BE2C (cell line): ENCODE measurements at regions not wholly inside any gene's neighbourhood (a gene's known extent, or its start where the extent isn't known, plus 50 kb on each side); places are given as distances from the start of the nearest gene placed in this dataset.

Source experiments
- DNase-seq: peaks from one replicate; pipeline ENCODE4 v3.0.0-alpha.2; 2020
- H3K27me3 ChIP-seq: fragments of 250-450 bp; sonication (Bioruptor Pico); 2 replicates; pipeline ENCODE4 v1.5.1; 2020; ENCODE audit warnings: mild to moderate bottlenecking
- H3K36me3 ChIP-seq: fragments of 250-450 bp; sonication (Bioruptor Pico); 2 replicates; pipeline ENCODE4 v1.5.1; 2020; ENCODE audit warnings: mild to moderate bottlenecking
- H3K4me1 ChIP-seq: fragments of 250-450 bp; sonication (Bioruptor Pico); 2 replicates; pipeline ENCODE4 v1.5.1; 2020
- H3K4me3 ChIP-seq: 2 replicates; pipeline ENCODE4 v1.5.1; 2011; ENCODE audit warnings: low read depth, low read length
- H3K9me3 ChIP-seq: fragments of 250-450 bp; sonication (Bioruptor Pico); 2 replicates; pipeline ENCODE4 v1.5.1; 2020
- TF ChIP-seq, protein P1 (sequence below): IDR thresholded peaks from 2 replicates; pipeline ENCODE4 v1.5.1; 2012; ENCODE audit warnings: mild to moderate bottlenecking, low read depth, low read length

DNA sequence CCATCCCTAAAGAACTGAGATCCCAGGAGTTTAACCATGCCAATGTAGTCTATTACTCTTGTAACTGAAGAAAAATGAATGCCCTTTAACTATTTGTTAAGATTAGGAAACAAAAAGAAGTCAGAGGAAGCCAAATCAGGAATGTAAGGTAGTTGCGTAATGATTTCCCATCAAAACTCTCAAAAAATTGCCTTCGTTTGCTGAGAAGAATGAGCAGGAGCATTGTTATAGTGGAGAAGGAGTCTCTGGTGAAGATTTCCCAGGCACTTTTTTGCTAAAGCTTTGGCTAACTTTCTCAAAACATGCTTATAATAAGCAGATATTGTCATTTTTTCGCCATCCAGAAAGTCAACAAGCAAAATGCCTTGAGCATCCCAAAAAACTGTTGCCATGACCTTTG, 224.0 kb upstream of the SIX2 start:
- no peaks in the 10 kb centered on the region for H3K4me1 ChIP-seq
- H3K36me3 ChIP-seq: no peaks in the 10 kb centered on the region
- H3K4me3 ChIP-seq: no peak overlapping the region
- no peak for DNase-seq
- no peaks in the 10 kb centered on the region for H3K27me3 ChIP-seq
- TF ChIP-seq, protein P1, sequence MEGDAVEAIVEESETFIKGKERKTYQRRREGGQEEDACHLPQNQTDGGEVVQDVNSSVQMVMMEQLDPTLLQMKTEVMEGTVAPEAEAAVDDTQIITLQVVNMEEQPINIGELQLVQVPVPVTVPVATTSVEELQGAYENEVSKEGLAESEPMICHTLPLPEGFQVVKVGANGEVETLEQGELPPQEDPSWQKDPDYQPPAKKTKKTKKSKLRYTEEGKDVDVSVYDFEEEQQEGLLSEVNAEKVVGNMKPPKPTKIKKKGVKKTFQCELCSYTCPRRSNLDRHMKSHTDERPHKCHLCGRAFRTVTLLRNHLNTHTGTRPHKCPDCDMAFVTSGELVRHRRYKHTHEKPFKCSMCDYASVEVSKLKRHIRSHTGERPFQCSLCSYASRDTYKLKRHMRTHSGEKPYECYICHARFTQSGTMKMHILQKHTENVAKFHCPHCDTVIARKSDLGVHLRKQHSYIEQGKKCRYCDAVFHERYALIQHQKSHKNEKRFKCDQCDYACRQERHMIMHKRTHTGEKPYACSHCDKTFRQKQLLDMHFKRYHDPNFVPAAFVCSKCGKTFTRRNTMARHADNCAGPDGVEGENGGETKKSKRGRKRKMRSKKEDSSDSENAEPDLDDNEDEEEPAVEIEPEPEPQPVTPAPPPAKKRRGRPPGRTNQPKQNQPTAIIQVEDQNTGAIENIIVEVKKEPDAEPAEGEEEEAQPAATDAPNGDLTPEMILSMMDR: no peak
- H3K9me3 ChIP-seq: no peaks in the 10 kb centered on the region

DNA sequence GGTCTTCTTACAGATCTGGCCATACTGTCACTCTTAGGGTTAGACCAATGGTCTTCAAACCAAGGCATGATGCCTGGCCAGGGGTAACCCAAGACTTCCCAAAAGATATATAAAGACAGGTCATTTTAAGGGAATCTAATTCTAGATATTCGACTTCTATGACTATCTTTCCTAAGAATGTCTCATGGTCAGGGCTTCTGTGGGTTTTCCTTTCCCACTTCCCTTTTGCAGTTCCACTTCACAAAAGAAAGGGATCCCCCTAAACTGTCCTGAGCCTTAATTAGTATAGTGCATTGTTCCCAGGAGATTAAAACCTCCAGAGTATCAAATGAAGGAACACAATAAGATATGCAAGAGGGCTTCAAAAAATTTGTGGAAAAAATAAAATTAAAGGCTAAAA, 223.6 kb upstream of the SIX2 start:
- Histone ChIP-seq H3K4me1 (no peaks in the 10 kb centered on the region), H3K36me3 (no peaks in the 10 kb centered on the region), H3K4me3 (no peak overlapping the region), H3K27me3 (no peaks in the 10 kb centered on the region), H3K9me3 (no peaks in the 10 kb centered on the region)
- no peak for DNase-seq
- TF ChIP-seq, protein P1: no peak

DNA sequence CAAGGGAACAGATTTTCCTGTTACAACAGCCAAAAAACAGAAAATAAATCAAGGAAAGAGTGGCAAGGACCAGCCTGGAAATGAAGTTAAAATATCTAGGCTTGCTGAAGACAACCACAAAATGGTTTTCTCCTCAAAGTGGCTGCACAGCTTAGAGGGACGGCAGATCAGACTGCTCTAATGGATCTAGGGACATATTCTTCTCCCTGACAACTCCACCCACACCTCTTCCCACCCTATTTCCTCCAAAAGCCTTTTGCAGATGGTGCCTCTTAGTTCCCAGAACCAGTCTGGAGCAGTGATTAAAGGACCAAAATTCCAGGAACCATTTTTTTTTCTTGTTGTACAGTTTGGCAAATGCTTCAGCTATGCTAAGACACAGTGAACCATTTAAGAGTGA, 220.2 kb upstream of the SIX2 start:
- no peaks in the 10 kb centered on the region for H3K4me1 ChIP-seq
- no peaks in the 10 kb centered on the region for H3K9me3 ChIP-seq
- no peaks in the 10 kb centered on the region for H3K27me3 ChIP-seq
- DNase-seq: no peak
- TF ChIP-seq, protein P1: no peak
- H3K36me3 ChIP-seq: no peaks in the 10 kb centered on the region
- no peak overlapping the region for H3K4me3 ChIP-seq

DNA sequence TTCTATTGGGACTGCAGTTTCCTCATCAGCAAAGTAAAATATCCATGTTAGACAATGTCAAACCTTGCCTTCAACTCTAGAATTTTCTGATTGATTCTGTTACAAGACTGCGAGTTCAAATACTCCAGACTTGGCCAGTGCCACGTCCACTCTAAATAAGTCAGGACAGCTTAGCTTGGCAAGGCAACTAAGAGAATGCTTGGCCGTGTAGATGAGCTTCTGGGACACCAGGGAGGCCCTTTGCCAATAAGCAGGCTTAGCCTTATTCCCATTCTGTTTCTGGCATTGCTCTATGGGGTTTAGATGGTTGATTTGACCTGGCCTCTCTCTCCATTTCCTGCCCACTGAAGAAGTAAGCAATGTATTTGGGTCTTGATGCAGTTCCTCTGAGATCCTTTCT, 218.1 kb upstream of the SIX2 start:
- no peak for DNase-seq
- TF ChIP-seq, protein P1: no peak
- no peaks in the 10 kb centered on the region for H3K4me1 ChIP-seq
- H3K36me3 ChIP-seq: no peaks in the 10 kb centered on the region
- H3K27me3 ChIP-seq: no peaks in the 10 kb centered on the region
- no peaks in the 10 kb centered on the region for H3K9me3 ChIP-seq
- H3K4me3 ChIP-seq: no peak overlapping the region

DNA sequence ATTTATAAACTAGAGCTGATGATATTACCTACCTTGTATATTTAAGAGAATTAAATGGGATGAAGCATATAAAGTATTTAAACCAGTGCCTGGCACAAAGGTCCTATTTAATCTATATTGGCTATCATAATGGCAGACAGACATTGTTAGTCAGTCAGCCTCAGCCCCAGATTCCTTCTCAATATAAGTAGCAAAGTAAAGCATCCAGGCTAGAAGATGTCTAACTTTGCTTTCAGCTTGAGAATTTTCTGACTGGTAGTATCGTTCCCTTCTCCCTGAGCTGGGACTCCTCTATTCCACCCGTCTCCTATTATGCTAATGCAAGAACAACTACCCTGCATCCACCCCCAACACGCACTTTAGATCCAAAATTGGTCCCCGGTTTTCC, 215.7 kb upstream of the SIX2 start:
- TF ChIP-seq, protein P1: no peak

DNA sequence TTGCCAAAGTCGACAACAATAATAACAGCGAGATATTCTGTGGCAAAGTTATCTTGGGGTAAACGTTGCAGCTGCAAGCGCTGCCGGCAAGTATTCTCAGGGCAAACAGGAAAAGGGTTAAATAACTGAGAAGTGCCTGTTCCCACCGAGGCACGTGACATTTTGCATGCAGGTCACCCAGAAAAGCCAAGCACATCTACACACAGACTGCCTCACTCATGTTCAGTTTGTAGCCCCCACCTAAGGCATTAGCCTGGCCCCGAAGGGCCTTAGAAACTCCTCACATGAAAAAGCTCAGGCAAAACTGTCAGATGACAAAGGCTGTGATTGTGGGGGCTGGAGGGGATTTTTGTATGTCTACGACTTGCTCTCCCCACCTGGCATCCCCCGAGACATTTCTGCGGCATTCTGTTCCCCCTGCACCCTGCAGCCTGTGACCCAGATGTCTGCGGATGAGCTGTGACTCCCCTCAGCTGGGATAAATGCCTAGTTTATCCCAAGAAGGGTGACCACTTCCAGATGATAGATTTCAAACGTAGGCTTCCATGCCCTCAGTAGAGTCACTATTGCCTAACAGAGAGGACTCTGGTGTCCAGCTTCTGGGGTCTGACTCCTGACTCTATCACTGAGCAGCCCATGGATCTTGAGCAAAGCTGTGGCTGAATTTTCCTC, 215.2 kb upstream of the SIX2 start:
- Histone ChIP-seq H3K4me1 (peaks cover 5% of the 10 kb centered on the region; the same call in 1 of the 2 replicates), H3K36me3 (no peaks in the 10 kb centered on the region), H3K4me3 (no peak overlapping the region), H3K9me3 (no peaks in the 10 kb centered on the region), H3K27me3 (no peaks in the 10 kb centered on the region)
- TF ChIP-seq, protein P1: no peak
- DNase-seq: no peak

More for the DNA sequence above, 215.7 kb upstream of the SIX2 start:
- Histone ChIP-seq H3K27me3 (no peaks in the 10 kb centered on the region), H3K9me3 (no peaks in the 10 kb centered on the region), H3K4me3 (no peak overlapping the region), H3K36me3 (no peaks in the 10 kb centered on the region), H3K4me1 (peaks cover 5% of the 10 kb centered on the region; the same call in 1 of the 2 replicates)
- no peak for DNase-seq
